HepG2 (cell line): ENCODE measurements at regions not wholly inside any gene's neighbourhood (a gene's known extent, or its start where the extent isn't known, plus 50 kb on each side); places are given as distances from the start of the nearest gene placed in this dataset.

Source experiments
- ATAC-seq: fragments of 200-7000 bp; cut with Tn5 transposase; 3 replicates; pipeline ENCODE4 v1.9.1; 2020; ENCODE audit warnings: mild to moderate bottlenecking, moderate library complexity
- BruUV-seq: library from RNA; stranded (reverse); fragments of 400-500 nt; replicated peaks from 2 replicates; lab custom pipeline; 2021; lab: Mats Ljungman, UMichigan
- CTCF ChIA-PET: fragments of 300-600 bp; formaldehyde crosslinking; extraction: SDS; loops from one replicate; lab custom pipeline; 2021; ENCODE audit warnings: low total read pairs, inconsistent platforms, low intra/inter-chr PET ratio; lab: Yijun Ruan, JAX
- POLR2A ChIA-PET: fragments of 350-600 bp; sonication (Branson Sonifier 250); formaldehyde crosslinking; loops from one replicate; lab custom pipeline; 2020; ENCODE audit warnings: antibody characterized with exemption, inconsistent platforms; lab: Yijun Ruan, JAX
- DNase-seq: peaks from one replicate; pipeline ENCODE4 v3.0.0-alpha.2; 2015; ENCODE audit warnings: low spot score
- FAIRE-seq: peaks from 3 replicates; lab custom pipeline; 2011; peaks lifted over from hg19 to GRCh38; lab: Jason Lieb, UNC
- H2AFZ ChIP-seq: one replicate; pipeline ENCODE4 v1.6.1; 2011; ENCODE audit warnings: low read length, inconsistent platforms
- H3K27ac ChIP-seq: fragments of 300-600 bp; 3 replicates; pipeline ENCODE4 v1.8.0; 2011; ENCODE audit warnings: mixed run types, mild to moderate bottlenecking, mixed read lengths, low read length, inconsistent platforms; ENCODE audit not compliant: insufficient read depth; ENCODE audit errors: extremely low read length
- H3K27me3 ChIP-seq, 2 experiments: fragments of 200-600 bp in 1 of 2; 2 replicates in 1 of 2; 3 replicates in 1 of 2; pipeline versions ENCODE4 v1.6.0 to v1.8.0; 2011; ENCODE audit warnings: low read length in 2 of 2, mild to moderate bottlenecking in 2 of 2, moderate library complexity in 2 of 2, inconsistent platforms in 1 of 2; ENCODE audit not compliant: insufficient read depth in 2 of 2, control insufficient read depth in 1 of 2
- H3K36me3 ChIP-seq, 2 experiments: fragments of 200-600 bp in 1 of 2; replicated peaks in 1 of 2; 2 replicates in 1 of 2; 3 replicates in 1 of 2; pipeline versions ENCODE4 v1.5.1 to v1.8.0; 2011; ENCODE audit warnings: low read length in 2 of 2, inconsistent platforms in 1 of 2; ENCODE audit not compliant: insufficient read depth in 2 of 2, control insufficient read depth in 1 of 2
- H3K4me1 ChIP-seq: 2 replicates; pipeline ENCODE4 v1.5.1; 2012; ENCODE audit warnings: low read length, inconsistent platforms; ENCODE audit not compliant: insufficient read depth
- H3K4me2 ChIP-seq: 2 replicates; pipeline ENCODE4 v1.6.0; 2011; ENCODE audit warnings: low read depth, low read length, inconsistent platforms
- H3K4me3 ChIP-seq, 3 experiments: fragments of 200-600 bp in 1 of 3; sonication (generic), shearing (Covaris generic) in 1 of 3; replicated peaks in 1 of 3; 2 replicates each; pipeline ENCODE4 v1.5.1; 2011 to 2016; ENCODE audit warnings: low read length in 3 of 3, inconsistent platforms in 2 of 3, low read depth in 2 of 3, mild to moderate bottlenecking in 2 of 3, control low read depth in 1 of 3, mixed read lengths in 1 of 3; ENCODE audit not compliant: insufficient read depth in 1 of 3
- H3K79me2 ChIP-seq: one replicate; pipeline ENCODE4 v1.6.1; 2011; ENCODE audit warnings: low read length, inconsistent platforms; ENCODE audit not compliant: insufficient read depth
- H3K9ac ChIP-seq: 2 replicates; pipeline ENCODE4 v1.6.0; 2011; ENCODE audit warnings: mild to moderate bottlenecking, low read depth, low read length, inconsistent platforms; ENCODE audit not compliant: insufficient read depth
- H3K9me3 ChIP-seq: 2 replicates; pipeline ENCODE4 v1.5.1; 2012; ENCODE audit warnings: mild to moderate bottlenecking, low read length
- H4K20me1 ChIP-seq: 2 replicates; pipeline ENCODE4 v1.6.0; 2011; ENCODE audit warnings: inconsistent platforms, mild to moderate bottlenecking, low read length, moderate library complexity; ENCODE audit not compliant: insufficient read depth
- GABPA ChIP-seq, 2 experiments: IDR thresholded peaks; 2 replicates each; pipeline ENCODE4 v1.6.1; 2011 to 2016; ENCODE audit warnings: low read depth in 2 of 2, low read length in 1 of 2, missing biosample characterization in 1 of 2, missing genetic modification characterization in 1 of 2
- NR2F2 ChIP-seq: IDR thresholded peaks from 2 replicates; pipeline ENCODE4 v1.6.1; 2012; ENCODE audit warnings: low read depth, inconsistent platforms, borderline replicate concordance
- ZBTB10 ChIP-seq: sonication (generic); formaldehyde crosslinking; IDR thresholded peaks from 2 replicates; pipeline ENCODE4 v1.4.0; 2020; ENCODE audit warnings: missing genetic modification reagents, borderline replicate concordance
- ZBTB26 ChIP-seq: IDR thresholded peaks from 2 replicates; pipeline ENCODE4 v1.6.1; 2016; ENCODE audit warnings: missing compliant biosample characterization, missing genetic modification reagents, borderline replicate concordance
- ZHX2 ChIP-seq, 2 experiments: sonication (generic) in 1 of 2; formaldehyde crosslinking in 1 of 2; IDR thresholded peaks; 2 replicates each; pipeline versions ENCODE4 v1.6.1 to v1.9.0; 2014 to 2022; ENCODE audit warnings: antibody characterized with exemption in 1 of 2, borderline replicate concordance in 1 of 2, inconsistent platforms in 1 of 2, low read depth in 1 of 2, missing genetic modification reagents in 1 of 2
- ZNF609 ChIP-seq: sonication (generic); formaldehyde crosslinking; IDR thresholded peaks from 2 replicates; pipeline ENCODE4 v1.4.0; 2020; ENCODE audit warnings: mild to moderate bottlenecking, missing genetic modification reagents, borderline replicate concordance
- WGBS: methylation state at CpG from one replicate; pipeline ENCODE4 v1.1.6; 2017; ENCODE audit warnings: low lambda C conversion rate; 5-methylcytosine and 5-hydroxymethylcytosine counted together
- in situ Hi-C: cut with HindIII; loops from 2 replicates; pipeline ENCODE4 v1.10.0; 2017; ENCODE audit warnings: low pct_unique_long_range_greater_than_20kb; ENCODE audit not compliant: extremely low pct_ligation_motif_present
- intact Hi-C: fragments of 100-400 bp; cut with micrococcal nuclease; formaldehyde crosslinking; loops from one replicate; pipeline ENCODE4 v1.10.0; 2022; ENCODE audit not compliant: unreplicated experiment

- TF ChIP-seq ZHX2 (IDR thresholded peaks at IDR 0.05; ENCODE audit: low read depth) (no peak), ZHX2 (CRISPR knock-in tag; IDR thresholded peaks at IDR 0.05; ENCODE audit: borderline replicate concordance) (no peak), ZBTB26 (CRISPR knock-in tag) (no peak)
Measured at GRCh38 chr5:58357121-58357520, 102.8 kb downstream of the PLK2 start (continued).

GRCh38 chr5:58356662-58357061 is 103.2 kb downstream of the PLK2 start:
- no peaks in the 10 kb centered on the region for H3K36me3 ChIP-seq
- H3K27me3 ChIP-seq = no peaks in the 10 kb centered on the region
- no peaks in the 10 kb centered on the region for H3K9me3 ChIP-seq
- no peak overlapping the region for H3K9ac ChIP-seq
- CTCF ChIA-PET = no interaction called here
- H3K27ac ChIP-seq = no peak overlapping the region
- no peaks in the 10 kb centered on the region for H3K79me2 ChIP-seq
- DNase-seq = no peak
- in situ Hi-C loops = no loop called here
- no peak for ATAC-seq
- POLR2A ChIA-PET = no interaction called here
- H3K4me2 ChIP-seq = no peak overlapping the region
- no peak overlapping the region for H2AFZ ChIP-seq
- H3K4me1 ChIP-seq = no peaks in the 10 kb centered on the region
- no peak overlapping the region for H3K4me3 ChIP-seq
- no peak for FAIRE-seq
- intact Hi-C loops = no loop called here
- 14% methylated on average over 4 of the region's 4 CpGs for WGBS
- BruUV-seq = no TSS peak
- no peaks in the 10 kb centered on the region for H4K20me1 ChIP-seq
- no peak for TF ChIP-seq GABPA (IDR thresholded peaks at IDR 0.05; ENCODE audit: low read depth, low read length)
- no peak for TF ChIP-seq GABPA (CRISPR knock-in tag; IDR thresholded peaks at IDR 0.05; ENCODE audit: low read depth)
- TF ChIP-seq NR2F2 = no peak
- TF ChIP-seq ZBTB10 = no peak
- TF ChIP-seq ZNF609 = no peak
